ENCODE measurements at regions not wholly inside any gene's neighbourhood (a gene's known extent, or its start where the extent isn't known, plus 50 kb on each side); places are given as distances from the start of the nearest gene placed in this dataset.
A peak's percentile ranks its signal among the peaks of the same experiment; 100 is the strongest.

GRCh38 chr12:79524507-79525148 lies 166.1 kb downstream of the PAWR start:
- no peak for DNase-seq (ENCODE audit: extremely low spot score, unreplicated experiment)
- no peaks in the 10 kb centered on the region for H3K9me3 Mint-ChIP-seq (ENCODE audit: unreplicated experiment)
- peaks cover 8% of the 10 kb centered on the region for H3K36me3 Mint-ChIP-seq (ENCODE audit: unreplicated experiment)
- no peaks in the 10 kb centered on the region for H3K27me3 Mint-ChIP-seq (ENCODE audit: unreplicated experiment)
- no peak for TF ChIP-seq CTCF (IDR thresholded peaks at IDR 0.05)
- H3K27ac Mint-ChIP-seq (ENCODE audit: unreplicated experiment), result no peak overlapping the region
- peaks cover 39% of the 10 kb centered on the region for H3K4me1 Mint-ChIP-seq (ENCODE audit: unreplicated experiment)
- no peak overlapping the region for H3K4me3 Mint-ChIP-seq (ENCODE audit: unreplicated experiment)

- Mint-ChIP-seq H3K4me3 (ENCODE audit: unreplicated experiment) (no peak overlapping the region), H3K36me3 (ENCODE audit: unreplicated experiment) (peaks cover 8% of the 10 kb centered on the region)
- TF ChIP-seq CTCF (IDR thresholded peaks at IDR 0.05), result no peak
These were observed 167.8 kb downstream of the PAWR start for GRCh38 chr12:79522989-79523386.

GRCh38 chr12:79522257-79522988 lies 168.3 kb downstream of the PAWR start:
- peaks cover 8% of the 10 kb centered on the region for H3K36me3 Mint-ChIP-seq (ENCODE audit: unreplicated experiment)
- DNase-seq (ENCODE audit: extremely low spot score, unreplicated experiment), result no peak
- H3K9me3 Mint-ChIP-seq (ENCODE audit: unreplicated experiment), result peaks cover under 1% of the 10 kb centered on the region
- peaks cover 30% of the 10 kb centered on the region for H3K4me1 Mint-ChIP-seq (ENCODE audit: unreplicated experiment)
- no peaks in the 10 kb centered on the region for H3K27me3 Mint-ChIP-seq (ENCODE audit: unreplicated experiment)
- H3K27ac Mint-ChIP-seq (ENCODE audit: unreplicated experiment), result peak overlapping the region; percentile 3
- TF ChIP-seq CTCF (IDR thresholded peaks at IDR 0.05), result no peak
- H3K4me3 Mint-ChIP-seq (ENCODE audit: unreplicated experiment), result no peak overlapping the region

More at GRCh38 chr12:79522989-79523386, 167.8 kb downstream of the PAWR start:
- Mint-ChIP-seq H3K27ac (ENCODE audit: unreplicated experiment) (no peak overlapping the region), H3K9me3 (ENCODE audit: unreplicated experiment) (no peaks in the 10 kb centered on the region), H3K27me3 (ENCODE audit: unreplicated experiment) (no peaks in the 10 kb centered on the region), H3K4me1 (ENCODE audit: unreplicated experiment) (peaks cover 34% of the 10 kb centered on the region)
- no peak for DNase-seq (ENCODE audit: extremely low spot score, unreplicated experiment)

- Mint-ChIP-seq H3K4me3 (ENCODE audit: unreplicated experiment) (no peak overlapping the region), H3K27me3 (ENCODE audit: unreplicated experiment) (no peaks in the 10 kb centered on the region), H3K27ac (ENCODE audit: unreplicated experiment) (no peak overlapping the region), H3K4me1 (ENCODE audit: unreplicated experiment) (peaks cover 21% of the 10 kb centered on the region), H3K36me3 (ENCODE audit: unreplicated experiment) (peaks cover 10% of the 10 kb centered on the region), H3K9me3 (ENCODE audit: unreplicated experiment) (peaks cover 7% of the 10 kb centered on the region)
- TF ChIP-seq CTCF (IDR thresholded peaks at IDR 0.05), result no peak
- DNase-seq (ENCODE audit: extremely low spot score, unreplicated experiment), result no peak
These were observed 169.2 kb downstream of the PAWR start for GRCh38 chr12:79521576-79521975.

- no peak overlapping the region for H3K4me3 Mint-ChIP-seq (ENCODE audit: unreplicated experiment)
- TF ChIP-seq CTCF (IDR thresholded peaks at IDR 0.05), result no peak
- peaks cover 6% of the 10 kb centered on the region for H3K36me3 Mint-ChIP-seq (ENCODE audit: unreplicated experiment)
These were observed 173.4 kb downstream of the PAWR start for GRCh38 chr12:79517363-79517762.

More at GRCh38 chr12:79517363-79517762, 173.4 kb downstream of the PAWR start:
- H3K9me3 Mint-ChIP-seq (ENCODE audit: unreplicated experiment), result peaks cover 7% of the 10 kb centered on the region
- no peak overlapping the region for H3K27ac Mint-ChIP-seq (ENCODE audit: unreplicated experiment)
- no peaks in the 10 kb centered on the region for H3K27me3 Mint-ChIP-seq (ENCODE audit: unreplicated experiment)
- DNase-seq (ENCODE audit: extremely low spot score, unreplicated experiment), result no peak
- peaks cover 38% of the 10 kb centered on the region for H3K4me1 Mint-ChIP-seq (ENCODE audit: unreplicated experiment)
